NT2/D1 (cell line): ENCODE measurements at regions not wholly inside any gene's neighbourhood (a gene's known extent, or its start where the extent isn't known, plus 50 kb on each side); places are given as distances from the start of the nearest gene placed in this dataset.
A peak's percentile ranks its signal among the peaks of the same experiment; 100 is the strongest.
"Not testable (repeated sequence)": the region's sequence is repeated elsewhere in the genome, so short reads cannot be mapped to it uniquely, and the experiment has no call there.

ENCODE experiments used
- DNase-seq: peaks from one replicate; pipeline ENCODE4 v3.0.0-alpha.2; 2011; ENCODE audit warnings: low read depth, low spot score
- H3K27me3 ChIP-seq: 2 replicates; pipeline ENCODE4 v1.6.0; 2011; ENCODE audit warnings: mild to moderate bottlenecking; ENCODE audit not compliant: insufficient read length, insufficient read depth
- H3K36me3 ChIP-seq: 2 replicates; pipeline ENCODE4 v1.6.1; 2011; ENCODE audit warnings: mild to moderate bottlenecking, low read length, mixed read lengths; ENCODE audit not compliant: insufficient read depth, insufficient read length
- H3K4me1 ChIP-seq: 2 replicates; pipeline ENCODE4 v1.5.1; 2011; ENCODE audit not compliant: insufficient read depth, insufficient read length
- H3K4me3 ChIP-seq: 2 replicates; pipeline ENCODE4 v1.5.1; 2011; ENCODE audit warnings: low read depth; ENCODE audit not compliant: insufficient read length
- H3K9ac ChIP-seq: 2 replicates; pipeline ENCODE4 v1.6.0; 2011; ENCODE audit warnings: low read depth; ENCODE audit not compliant: insufficient read length
- H3K9me3 ChIP-seq: 2 replicates; pipeline ENCODE4 v1.5.1; 2011; ENCODE audit warnings: mild to moderate bottlenecking, low read length; ENCODE audit not compliant: insufficient read depth
- SUZ12 ChIP-seq: IDR thresholded peaks from 2 replicates; pipeline ENCODE4 v1.6.1; 2011; ENCODE audit not compliant: insufficient read length, insufficient read depth; ENCODE audit errors: extremely low read depth
- YY1 ChIP-seq: IDR thresholded peaks from 2 replicates; pipeline ENCODE4 v1.6.1; 2011; ENCODE audit not compliant: insufficient read length, insufficient read depth
- ZNF274 ChIP-seq: IDR thresholded peaks from 2 replicates; pipeline ENCODE4 v1.6.1; 2011; ENCODE audit warnings: mild to moderate bottlenecking, low read depth, low read length

DNA sequence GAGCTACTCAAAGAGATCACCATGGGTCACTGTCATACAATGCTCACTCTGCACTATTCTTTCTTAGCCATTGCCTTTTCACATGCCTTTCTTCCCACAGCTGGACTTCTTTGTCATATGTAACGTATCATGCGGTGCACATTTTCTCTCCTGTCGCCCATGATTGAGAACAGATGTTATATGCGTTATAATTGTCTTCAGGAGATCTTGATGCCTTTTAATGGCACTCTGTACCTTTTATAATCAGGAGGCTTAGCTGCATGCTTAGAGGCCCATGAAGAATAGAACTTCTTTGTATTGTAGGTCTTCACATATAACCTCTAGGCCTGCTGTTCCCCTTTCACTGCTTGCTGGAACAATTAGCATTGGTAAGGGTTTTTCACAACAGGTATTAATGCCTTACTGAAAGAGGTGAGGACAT lies 436.1 kb downstream of the CDH10 start:
- H3K36me3 ChIP-seq, result no peaks in the 10 kb centered on the region
- H3K27me3 ChIP-seq, result no peaks in the 10 kb centered on the region
- TF ChIP-seq ZNF274, result no peak
- TF ChIP-seq SUZ12, result no peak
- no peak for TF ChIP-seq YY1
- no peak overlapping the region for H3K9ac ChIP-seq
- DNase-seq, result peak; percentile 38
- no peaks in the 10 kb centered on the region for H3K4me1 ChIP-seq
- no peak overlapping the region for H3K4me3 ChIP-seq
- H3K9me3 ChIP-seq, result no peaks in the 10 kb centered on the region

DNA sequence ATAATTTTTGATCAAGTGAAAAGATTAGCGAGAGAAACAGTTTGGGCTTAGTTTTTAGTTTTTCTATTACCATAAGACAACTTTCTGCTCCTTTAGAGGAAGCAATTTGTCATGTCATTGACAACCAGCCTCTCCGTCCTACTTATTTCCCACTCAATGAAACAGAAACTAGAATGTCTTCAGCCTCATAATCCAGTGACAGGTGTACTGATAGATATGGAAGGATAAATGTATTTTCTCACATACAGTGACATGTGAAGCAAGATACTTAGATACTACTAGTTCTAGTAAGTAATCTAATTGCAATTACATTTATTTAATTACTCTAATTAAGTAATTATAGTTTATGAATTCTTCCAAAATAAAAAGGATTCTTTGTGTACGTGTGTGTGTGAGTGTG lies 429.7 kb downstream of the CDH10 start:
- Histone ChIP-seq H3K27me3 (no peaks in the 10 kb centered on the region), H3K4me3 (no peak overlapping the region), H3K9me3 (no peaks in the 10 kb centered on the region), H3K9ac (no peak overlapping the region), H3K4me1 (no peaks in the 10 kb centered on the region), H3K36me3 (no peaks in the 10 kb centered on the region)
- TF ChIP-seq SUZ12 (no peak), YY1 (no peak), ZNF274 (no peak)
- DNase-seq, result no peak

DNA sequence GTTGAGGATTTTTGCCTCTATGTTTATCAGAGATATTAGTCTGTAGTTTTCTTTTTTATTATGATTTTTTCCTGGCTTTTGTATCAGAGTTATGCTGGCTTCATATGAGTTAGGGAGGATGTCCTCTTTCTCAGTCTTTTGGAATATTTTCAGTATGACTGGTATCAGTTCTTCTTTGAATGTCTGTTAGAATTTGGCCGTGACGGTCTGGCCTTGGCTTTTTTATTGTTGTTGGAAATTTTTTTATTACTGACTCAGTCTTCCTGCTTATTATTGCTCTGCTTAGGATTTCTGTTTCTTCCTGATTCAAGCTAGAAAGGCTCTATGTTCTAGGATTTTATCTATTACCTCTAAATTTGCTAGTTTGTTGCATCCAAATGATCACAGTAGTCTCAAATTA lies 421.9 kb downstream of the CDH10 start:
- Histone ChIP-seq H3K27me3 (no peaks in the 10 kb centered on the region), H3K36me3 (no peaks in the 10 kb centered on the region), H3K4me1 (no peaks in the 10 kb centered on the region), H3K9me3 (no peaks in the 10 kb centered on the region), H3K9ac (no peak overlapping the region), H3K4me3 (no peak overlapping the region)
- no peak for DNase-seq
- TF ChIP-seq YY1 (no peak), SUZ12 (no peak)

DNA sequence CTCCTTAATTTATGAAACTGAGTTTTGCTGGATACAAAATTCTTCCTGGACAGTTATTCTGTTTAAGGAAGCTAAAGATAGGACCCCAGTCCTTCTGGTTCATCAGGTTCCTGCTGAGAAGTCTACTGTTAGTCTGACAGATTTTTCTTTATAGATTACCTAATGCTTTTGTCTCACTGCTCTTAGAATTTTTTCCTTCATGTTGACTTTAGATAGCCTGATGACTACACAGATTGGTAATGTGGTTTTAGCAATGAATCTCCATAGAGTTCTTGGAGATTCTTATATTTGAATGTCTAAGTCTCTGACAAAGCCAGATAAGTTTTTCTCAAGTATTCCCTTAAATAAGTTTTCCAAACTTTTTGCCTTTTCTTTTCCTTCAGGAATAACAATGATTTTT lies 419.7 kb downstream of the CDH10 start:
- no peaks in the 10 kb centered on the region for H3K9me3 ChIP-seq
- H3K27me3 ChIP-seq, result no peaks in the 10 kb centered on the region
- H3K4me3 ChIP-seq, result no peak overlapping the region
- no peak overlapping the region for H3K9ac ChIP-seq
- DNase-seq, result no peak
- H3K4me1 ChIP-seq, result no peaks in the 10 kb centered on the region
- TF ChIP-seq ZNF274 (no peak), YY1 (no peak), SUZ12 (no peak)
- no peaks in the 10 kb centered on the region for H3K36me3 ChIP-seq

DNA sequence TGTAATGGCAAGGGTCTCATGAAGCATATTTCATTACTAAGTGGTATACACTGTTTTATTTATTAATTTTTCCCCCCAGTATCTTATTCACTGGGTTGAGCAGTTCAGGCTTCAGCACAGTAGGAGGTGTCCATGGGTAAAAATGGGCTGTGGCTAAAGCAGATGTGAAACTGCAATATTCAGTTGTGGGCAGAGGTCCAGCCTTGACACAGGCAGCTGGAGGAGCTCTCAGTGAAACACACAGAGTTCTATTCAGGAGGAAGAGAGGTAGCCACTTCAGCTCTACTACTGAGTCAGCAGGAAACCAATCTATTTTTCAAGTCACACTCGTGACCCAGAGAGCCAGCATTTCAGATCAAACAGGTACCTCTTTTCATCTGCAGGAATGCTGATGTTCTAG lies 418.3 kb downstream of the CDH10 start:
- TF ChIP-seq SUZ12, result no peak
- no peak for TF ChIP-seq YY1
- TF ChIP-seq ZNF274, result no peak
- no peaks in the 10 kb centered on the region for H3K36me3 ChIP-seq
- DNase-seq, result no peak
- no peaks in the 10 kb centered on the region for H3K4me1 ChIP-seq
- H3K9me3 ChIP-seq, result no peaks in the 10 kb centered on the region
- no peaks in the 10 kb centered on the region for H3K27me3 ChIP-seq
- H3K4me3 ChIP-seq, result no peak overlapping the region
- H3K9ac ChIP-seq, result no peak overlapping the region

DNA sequence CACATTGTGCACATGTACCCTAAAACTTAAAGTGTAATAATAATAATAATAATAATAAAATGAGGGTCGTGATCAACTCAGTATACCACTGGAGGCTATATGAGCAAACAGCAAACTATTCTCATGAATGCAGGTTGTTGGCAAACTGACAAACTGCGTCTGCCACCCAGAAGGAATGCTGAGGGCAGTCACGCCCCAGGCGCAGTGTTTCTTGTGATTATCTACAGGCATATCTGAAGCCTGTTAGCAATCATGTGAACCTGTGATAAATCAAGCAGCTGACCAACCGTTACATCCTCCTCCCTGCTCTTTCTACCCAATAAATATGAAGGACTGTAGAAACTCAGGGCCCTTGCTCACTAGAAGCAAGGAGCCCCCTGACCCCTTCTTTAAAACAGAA lies 416.9 kb downstream of the CDH10 start:
- not testable (repeated sequence) for H3K9ac ChIP-seq, H3K9me3 ChIP-seq, H3K4me1 ChIP-seq, H3K4me3 ChIP-seq, H3K36me3 ChIP-seq, DNase-seq, H3K27me3 ChIP-seq

DNA sequence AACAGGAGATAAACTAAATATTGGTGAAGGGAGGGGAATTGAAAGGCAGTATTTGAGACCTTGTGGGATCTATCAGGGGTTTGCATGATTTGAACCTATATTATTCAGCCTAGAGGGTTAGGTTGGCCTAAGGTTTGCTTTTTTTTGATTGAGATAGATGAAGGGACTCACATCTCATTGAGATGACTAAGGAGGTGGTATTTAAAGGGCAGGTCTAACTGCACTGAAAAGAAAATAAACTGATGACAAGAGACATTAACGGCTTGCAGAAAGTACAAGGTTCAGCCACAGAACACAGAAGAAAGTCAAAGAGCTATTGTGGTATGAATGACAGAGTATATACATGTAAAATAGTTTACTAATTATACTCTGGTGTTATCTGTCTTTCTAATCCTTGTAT lies 412.7 kb downstream of the CDH10 start:
- Histone ChIP-seq H3K4me1 (no peaks in the 10 kb centered on the region), H3K9ac (no peak overlapping the region), H3K27me3 (no peaks in the 10 kb centered on the region), H3K36me3 (no peaks in the 10 kb centered on the region), H3K4me3 (no peak overlapping the region), H3K9me3 (no peaks in the 10 kb centered on the region)
- TF ChIP-seq YY1 (no peak), ZNF274 (no peak), SUZ12 (no peak)
- DNase-seq, result no peak

DNA sequence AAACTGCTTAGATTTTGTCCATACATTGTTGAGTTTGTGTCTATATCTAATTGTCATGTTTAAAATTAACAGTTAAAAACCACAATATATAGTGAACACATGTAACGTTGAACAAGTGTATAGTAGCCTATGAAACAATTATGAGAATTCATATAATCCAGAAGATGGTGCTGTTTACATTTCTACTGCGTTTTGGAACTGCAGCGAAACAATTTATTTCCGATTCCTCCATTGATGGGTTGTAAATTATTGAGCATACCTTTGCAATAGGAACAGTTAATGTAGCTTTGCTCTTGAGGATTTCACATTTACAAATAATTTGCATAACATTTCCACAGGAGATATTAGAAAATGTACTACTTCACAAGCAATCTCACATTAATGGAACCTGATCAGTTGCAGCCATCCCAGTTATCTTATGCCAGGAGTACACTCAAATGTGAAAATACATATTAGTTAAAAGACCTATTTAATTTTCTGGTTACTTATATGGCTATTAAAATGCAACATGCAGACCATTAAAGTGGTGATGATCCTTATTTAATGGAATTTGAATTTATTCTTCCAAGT lies 411.8 kb downstream of the CDH10 start:
- H3K27me3 ChIP-seq, result no peaks in the 10 kb centered on the region
- no peak for TF ChIP-seq YY1
- no peak for TF ChIP-seq ZNF274
- TF ChIP-seq SUZ12, result no peak
- DNase-seq, result no peak
- no peaks in the 10 kb centered on the region for H3K36me3 ChIP-seq
- H3K9ac ChIP-seq, result no peak overlapping the region
- H3K9me3 ChIP-seq, result no peaks in the 10 kb centered on the region
- no peak overlapping the region for H3K4me3 ChIP-seq
- no peaks in the 10 kb centered on the region for H3K4me1 ChIP-seq
